ENCODE measurements at regions not wholly inside any gene's neighbourhood (a gene's known extent, or its start where the extent isn't known, plus 50 kb on each side); places are given as distances from the start of the nearest gene placed in this dataset.

GRCh38 chr13:65064967-65065366 lies 2165.2 kb downstream of the PCDH9 start:
- TF ChIP-seq CTCF (IDR thresholded peaks at IDR 0.05; ENCODE audit: low read depth, low read length): no peak
- DNase-seq (ENCODE audit: extremely low read depth, low read depth): no peak

GRCh38 chr13:65063753-65064152 lies 2166.4 kb downstream of the PCDH9 start:
- no peak for DNase-seq (ENCODE audit: extremely low read depth, low read depth)
- TF ChIP-seq CTCF (IDR thresholded peaks at IDR 0.05; ENCODE audit: low read depth, low read length): no peak

- no peak for DNase-seq (ENCODE audit: extremely low read depth, low read depth)
- no peak for TF ChIP-seq CTCF (IDR thresholded peaks at IDR 0.05; ENCODE audit: low read depth, low read length)
Measured at GRCh38 chr13:65057986-65058385, 2172.2 kb downstream of the PCDH9 start.

DNA sequence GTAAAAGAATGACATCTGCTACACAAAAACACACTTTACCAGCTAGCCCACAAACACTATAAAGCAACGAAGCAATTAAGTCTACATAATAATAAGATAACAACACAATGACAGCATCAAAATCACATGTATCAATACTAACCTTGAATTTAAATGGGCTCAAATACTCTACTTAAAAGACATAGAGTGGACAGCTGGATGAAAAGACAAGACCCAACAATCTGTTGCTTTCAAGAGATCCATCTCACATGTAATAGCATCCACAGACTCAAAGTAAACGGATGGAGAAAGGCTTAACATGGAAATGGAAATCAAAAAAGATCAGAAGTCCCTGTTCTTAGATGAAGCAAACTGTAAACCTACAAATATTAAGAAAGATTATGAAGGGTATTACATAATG lies 2175.9 kb downstream of the PCDH9 start:
- DNase-seq (ENCODE audit: extremely low read depth, low read depth): no peak
- no peak for TF ChIP-seq CTCF (IDR thresholded peaks at IDR 0.05; ENCODE audit: low read depth, low read length)

GRCh38 chr13:65036999-65037398 lies 2193.1 kb downstream of the PCDH9 start:
- DNase-seq (ENCODE audit: extremely low read depth, low read depth): no peak
- no peak for TF ChIP-seq CTCF (IDR thresholded peaks at IDR 0.05; ENCODE audit: low read depth, low read length)

DNA sequence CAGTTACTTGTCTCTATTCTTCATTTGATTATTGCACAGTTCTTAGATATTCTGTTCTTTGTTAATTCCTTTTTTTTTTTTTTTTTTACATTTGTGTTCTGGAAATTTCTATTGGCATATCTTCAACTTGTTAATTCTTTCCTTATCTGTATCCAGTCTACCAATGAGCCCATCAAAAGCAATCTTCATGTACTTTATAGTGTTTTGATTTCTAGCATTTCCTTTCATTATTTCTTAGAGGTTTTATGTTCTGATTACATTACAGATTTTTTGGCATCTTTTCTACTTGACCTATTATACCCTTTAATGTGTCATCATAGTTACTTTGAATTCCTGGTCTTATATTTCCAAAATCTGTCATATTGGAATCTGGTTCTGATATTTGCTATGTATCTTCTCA lies 2194.8 kb downstream of the PCDH9 start:
- no peak for DNase-seq (ENCODE audit: extremely low read depth, low read depth)
- TF ChIP-seq CTCF (IDR thresholded peaks at IDR 0.05; ENCODE audit: low read depth, low read length): no peak

DNA sequence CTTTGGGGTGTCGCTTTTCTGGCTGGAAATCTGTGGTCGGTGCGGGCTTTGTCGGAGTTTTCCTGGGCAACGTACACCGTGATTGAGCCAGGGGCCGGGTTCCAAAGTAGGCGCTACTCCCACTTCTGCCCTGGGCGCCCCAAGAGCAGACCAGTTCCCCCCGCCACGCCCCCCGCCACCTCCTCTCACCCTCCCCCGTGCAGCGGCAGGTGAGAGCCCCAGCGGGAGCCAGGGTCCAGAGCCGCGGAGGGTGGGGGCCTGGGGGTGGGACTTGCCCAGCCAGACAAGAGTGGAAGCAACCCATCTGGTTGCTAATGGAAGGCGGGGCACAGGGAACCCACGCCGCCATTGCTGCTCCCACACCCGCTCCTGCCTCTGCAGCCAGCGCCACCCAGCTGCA lies 2195.9 kb downstream of the PCDH9 start:
- TF ChIP-seq CTCF (IDR thresholded peaks at IDR 0.05; ENCODE audit: low read depth, low read length): no peak
- DNase-seq (ENCODE audit: extremely low read depth, low read depth): no peak

Data from AG09319 (cell line).